B cell (primary cell): ENCODE measurements at regions not wholly inside any gene's neighbourhood (a gene's known extent, or its start where the extent isn't known, plus 50 kb on each side); places are given as distances from the start of the nearest gene placed in this dataset.

ENCODE experiments used
- CTCF ChIP-seq: fragments of 200-600 bp; IDR thresholded peaks from one replicate; pipeline ENCODE4 v1.8.0; 2022; ENCODE audit warnings: antibody characterized with exemption, mild to moderate bottlenecking
- EZH2 ChIP-seq: IDR thresholded peaks from 2 replicates; pipeline ENCODE4 v1.6.1; 2012; ENCODE audit warnings: borderline replicate concordance, low read depth, mild to moderate bottlenecking, moderate library complexity, low read length; ENCODE audit not compliant: insufficient read depth, poor library complexity, severe bottlenecking

GRCh38 chr21:14725219-14725618 is 179.1 kb upstream of the SAMSN1 start:
- TF ChIP-seq CTCF (no peak), EZH2 (no peak)
